ENCODE measurements at regions not wholly inside any gene's neighbourhood (a gene's known extent, or its start where the extent isn't known, plus 50 kb on each side); places are given as distances from the start of the nearest gene placed in this dataset.

GRCh38 chr16:35714665-35715064 lies 2255.3 kb downstream of the TP53TG3F start:
- TF ChIP-seq, protein P1, sequence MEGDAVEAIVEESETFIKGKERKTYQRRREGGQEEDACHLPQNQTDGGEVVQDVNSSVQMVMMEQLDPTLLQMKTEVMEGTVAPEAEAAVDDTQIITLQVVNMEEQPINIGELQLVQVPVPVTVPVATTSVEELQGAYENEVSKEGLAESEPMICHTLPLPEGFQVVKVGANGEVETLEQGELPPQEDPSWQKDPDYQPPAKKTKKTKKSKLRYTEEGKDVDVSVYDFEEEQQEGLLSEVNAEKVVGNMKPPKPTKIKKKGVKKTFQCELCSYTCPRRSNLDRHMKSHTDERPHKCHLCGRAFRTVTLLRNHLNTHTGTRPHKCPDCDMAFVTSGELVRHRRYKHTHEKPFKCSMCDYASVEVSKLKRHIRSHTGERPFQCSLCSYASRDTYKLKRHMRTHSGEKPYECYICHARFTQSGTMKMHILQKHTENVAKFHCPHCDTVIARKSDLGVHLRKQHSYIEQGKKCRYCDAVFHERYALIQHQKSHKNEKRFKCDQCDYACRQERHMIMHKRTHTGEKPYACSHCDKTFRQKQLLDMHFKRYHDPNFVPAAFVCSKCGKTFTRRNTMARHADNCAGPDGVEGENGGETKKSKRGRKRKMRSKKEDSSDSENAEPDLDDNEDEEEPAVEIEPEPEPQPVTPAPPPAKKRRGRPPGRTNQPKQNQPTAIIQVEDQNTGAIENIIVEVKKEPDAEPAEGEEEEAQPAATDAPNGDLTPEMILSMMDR (IDR thresholded peaks at IDR 0.05): no peak
- no peak for TF ChIP-seq ZFX (IDR thresholded peaks at IDR 0.05; ENCODE audit: borderline replicate concordance)
